Activated CD4-positive, alpha-beta T cell treated with anti-CD3 and anti-CD28 coated beads, Interleukin-2, amount 10 ng/mL, durations not matched to agents 7 days and 5 days (primary cell): ENCODE measurements at regions not wholly inside any gene's neighbourhood (a gene's known extent, or its start where the extent isn't known, plus 50 kb on each side); places are given as distances from the start of the nearest gene placed in this dataset.

Source experiments
- CTCF ChIA-PET: fragments of 350-600 bp; sonication (Branson Sonifier 250); formaldehyde crosslinking; loops from one replicate; lab custom pipeline; 2021; ENCODE audit warnings: antibody characterized with exemption; lab: Charles Lee
- POLR2A ChIA-PET: fragments of 350-600 bp; sonication (Branson Sonifier 250); formaldehyde crosslinking; loops from one replicate; lab custom pipeline; 2021; ENCODE audit warnings: antibody characterized with exemption; lab: Charles Lee
- DNase-seq: peaks from one replicate; pipeline ENCODE4 v3.0.0-alpha.2; 2020
- H3K27ac Mint-ChIP-seq: one replicate; pipeline ENCODE4 v1.8.0; 2021; ENCODE audit warnings: mild to moderate bottlenecking, moderate library complexity, mixed read lengths
- H3K27me3 Mint-ChIP-seq: one replicate; pipeline ENCODE4 v1.8.0; 2021; ENCODE audit warnings: mixed read lengths
- H3K36me3 Mint-ChIP-seq: one replicate; pipeline ENCODE4 v1.8.0; 2021; ENCODE audit warnings: low read depth, mixed read lengths
- H3K4me1 Mint-ChIP-seq: one replicate; pipeline ENCODE4 v1.8.0; 2021; ENCODE audit warnings: mixed read lengths
- H3K4me3 Mint-ChIP-seq: one replicate; pipeline ENCODE4 v1.8.0; 2021; ENCODE audit warnings: mild to moderate bottlenecking, moderate library complexity, mixed read lengths
- H3K9me3 Mint-ChIP-seq: one replicate; pipeline ENCODE4 v1.8.0; 2021; ENCODE audit warnings: mixed read lengths

DNA sequence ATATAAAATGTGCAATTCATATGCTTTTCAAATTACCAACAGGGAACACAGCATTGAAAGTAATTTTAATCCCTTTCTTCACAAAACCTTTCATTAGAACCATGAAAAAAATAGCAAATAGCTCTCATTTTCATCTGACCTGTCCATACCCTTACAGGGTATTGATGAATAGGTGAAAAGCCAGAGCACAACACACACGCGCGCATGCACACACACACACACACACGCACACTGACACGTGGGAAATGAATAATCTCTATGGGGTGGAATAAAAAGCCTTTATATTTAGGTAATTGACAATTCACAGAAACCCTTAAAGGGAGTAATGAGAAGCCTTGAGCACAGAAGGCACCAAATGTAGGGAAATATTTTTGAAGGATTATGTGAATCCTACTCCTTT lies 76.2 kb upstream of the POU2AF2 start:
- DNase-seq, result no peak
- POLR2A ChIA-PET, result no interaction called here
- Mint-ChIP-seq H3K27me3 (peaks cover 2% of the 10 kb centered on the region), H3K27ac (no peak overlapping the region), H3K4me1 (no peaks in the 10 kb centered on the region), H3K4me3 (no peak overlapping the region), H3K9me3 (no peaks in the 10 kb centered on the region), H3K36me3 (no peaks in the 10 kb centered on the region)
- CTCF ChIA-PET, result no interaction called here

DNA sequence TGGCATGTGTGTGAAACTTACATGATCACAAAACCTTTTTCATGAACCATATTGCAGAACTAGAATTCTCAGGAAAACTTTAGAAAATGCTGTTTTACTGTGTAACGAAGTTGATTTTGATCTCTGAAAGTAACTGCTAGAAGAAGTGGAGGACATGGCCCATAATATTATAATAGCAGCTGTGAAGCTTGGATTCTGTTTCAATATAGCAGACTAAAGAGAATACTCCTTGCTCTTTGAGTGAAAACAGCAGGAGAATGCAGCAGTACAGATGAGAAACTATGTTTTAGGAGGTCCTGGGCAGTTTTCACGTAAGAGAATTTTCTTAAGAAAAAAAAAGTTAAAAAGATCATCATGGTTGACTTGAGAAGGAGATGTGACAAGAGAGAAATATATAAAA lies 76.7 kb upstream of the POU2AF2 start:
- ChIA-PET POLR2A (no interaction called here), CTCF (no interaction called here)
- H3K27ac Mint-ChIP-seq, result no peak overlapping the region
- no peaks in the 10 kb centered on the region for H3K36me3 Mint-ChIP-seq
- no peak overlapping the region for H3K4me3 Mint-ChIP-seq
- H3K9me3 Mint-ChIP-seq, result no peaks in the 10 kb centered on the region
- DNase-seq, result no peak
- H3K4me1 Mint-ChIP-seq, result no peaks in the 10 kb centered on the region
- peaks cover 2% of the 10 kb centered on the region for H3K27me3 Mint-ChIP-seq

DNA sequence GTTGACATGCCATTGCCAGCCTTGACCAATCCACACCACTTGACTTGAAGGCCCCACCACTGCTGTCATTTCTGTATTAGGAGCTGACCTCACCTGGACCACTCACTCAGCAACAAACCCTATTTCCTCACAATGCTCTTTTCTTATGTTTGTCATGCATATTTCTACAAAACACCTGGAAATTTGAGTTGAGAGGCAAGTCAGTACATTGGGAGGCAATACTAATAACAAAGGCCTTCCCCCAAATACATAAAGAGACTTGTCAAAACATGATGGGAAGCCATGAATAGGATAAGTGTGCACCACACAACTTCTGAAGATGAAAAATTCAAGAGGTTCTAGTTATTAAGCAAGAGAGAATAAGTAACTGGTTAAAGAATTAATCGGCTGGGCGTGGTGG lies 77.9 kb upstream of the POU2AF2 start:
- H3K36me3 Mint-ChIP-seq, result no peaks in the 10 kb centered on the region
- H3K4me1 Mint-ChIP-seq, result no peaks in the 10 kb centered on the region
- DNase-seq, result no peak
- H3K27me3 Mint-ChIP-seq, result peaks cover 2% of the 10 kb centered on the region
- no peak overlapping the region for H3K27ac Mint-ChIP-seq
- H3K4me3 Mint-ChIP-seq, result no peak overlapping the region
- no peaks in the 10 kb centered on the region for H3K9me3 Mint-ChIP-seq
- CTCF ChIA-PET, result no interaction called here
- POLR2A ChIA-PET, result no interaction called here

DNA sequence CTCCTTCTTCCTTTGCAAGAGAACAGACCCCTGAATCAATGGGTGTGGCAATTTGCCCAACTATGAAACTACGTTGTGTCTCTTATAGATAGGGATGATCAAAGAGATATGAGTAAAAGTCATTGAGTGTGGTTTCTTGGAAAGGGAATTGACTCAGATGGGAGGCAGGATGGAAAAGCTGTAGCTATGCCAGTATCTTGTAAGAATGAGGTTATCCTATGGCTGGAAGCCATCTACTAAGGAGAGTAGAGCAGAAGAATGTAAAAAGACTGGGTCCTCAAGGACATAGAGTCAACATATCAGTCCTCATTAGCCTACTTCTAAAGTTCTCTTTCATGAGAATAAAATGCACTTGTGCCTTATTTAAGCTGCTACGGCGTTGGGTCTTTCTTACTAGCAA lies 78.9 kb upstream of the POU2AF2 start:
- Mint-ChIP-seq H3K9me3 (no peaks in the 10 kb centered on the region), H3K27me3 (no peaks in the 10 kb centered on the region), H3K4me3 (no peak overlapping the region), H3K36me3 (no peaks in the 10 kb centered on the region), H3K27ac (no peak overlapping the region), H3K4me1 (no peaks in the 10 kb centered on the region)
- ChIA-PET POLR2A (no interaction called here), CTCF (no interaction called here)
- no peak for DNase-seq

DNA sequence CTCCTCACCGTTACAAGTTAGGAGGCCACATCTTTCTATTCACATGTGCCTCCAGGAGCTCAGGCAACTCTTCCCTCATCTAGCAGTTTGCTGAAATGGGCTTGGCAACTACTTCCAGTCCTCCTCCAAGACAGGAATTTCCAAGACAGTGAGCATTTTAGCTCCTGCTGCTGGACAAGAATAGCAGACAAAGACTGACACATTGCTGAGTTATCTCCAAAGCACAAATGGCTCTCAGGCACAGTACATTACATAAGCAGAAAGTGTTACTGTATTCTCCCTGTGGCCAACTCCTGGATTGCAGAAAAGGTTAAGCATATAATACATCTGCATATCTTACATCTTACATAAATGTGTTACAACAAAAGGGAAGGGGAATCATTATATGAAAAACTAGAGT lies 83.2 kb upstream of the POU2AF2 start:
- Mint-ChIP-seq H3K4me1 (no peaks in the 10 kb centered on the region), H3K36me3 (no peaks in the 10 kb centered on the region), H3K27me3 (no peaks in the 10 kb centered on the region), H3K9me3 (no peaks in the 10 kb centered on the region), H3K27ac (no peak overlapping the region), H3K4me3 (no peak overlapping the region)
- ChIA-PET POLR2A (no interaction called here), CTCF (no interaction called here)
- no peak for DNase-seq

DNA sequence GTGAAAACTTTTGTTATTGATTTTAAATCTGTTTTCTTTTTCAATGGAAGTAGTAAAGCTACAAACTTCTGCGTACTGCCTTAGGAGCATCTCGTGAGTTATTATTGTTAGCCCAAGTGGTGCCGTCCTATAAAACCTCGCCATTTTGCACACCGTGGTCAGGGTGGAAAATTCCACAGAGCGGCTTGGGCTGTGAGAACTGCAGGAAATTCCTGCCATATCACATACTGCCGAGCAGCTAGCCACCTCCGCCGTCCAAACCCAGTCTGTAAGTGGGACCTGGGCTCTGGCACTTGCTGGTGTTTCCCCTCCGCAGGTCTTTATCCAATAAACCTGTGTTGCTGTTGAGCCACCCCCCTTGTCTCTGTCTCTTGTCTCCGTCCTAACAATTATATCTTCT lies 88.0 kb upstream of the POU2AF2 start:
- H3K9me3 Mint-ChIP-seq, result no peaks in the 10 kb centered on the region
- no peaks in the 10 kb centered on the region for H3K36me3 Mint-ChIP-seq
- no peak overlapping the region for H3K4me3 Mint-ChIP-seq
- POLR2A ChIA-PET, result no interaction called here
- no peak for DNase-seq
- H3K27me3 Mint-ChIP-seq, result peaks cover 3% of the 10 kb centered on the region
- CTCF ChIA-PET, result no interaction called here
- H3K27ac Mint-ChIP-seq, result no peak overlapping the region
- no peaks in the 10 kb centered on the region for H3K4me1 Mint-ChIP-seq

DNA sequence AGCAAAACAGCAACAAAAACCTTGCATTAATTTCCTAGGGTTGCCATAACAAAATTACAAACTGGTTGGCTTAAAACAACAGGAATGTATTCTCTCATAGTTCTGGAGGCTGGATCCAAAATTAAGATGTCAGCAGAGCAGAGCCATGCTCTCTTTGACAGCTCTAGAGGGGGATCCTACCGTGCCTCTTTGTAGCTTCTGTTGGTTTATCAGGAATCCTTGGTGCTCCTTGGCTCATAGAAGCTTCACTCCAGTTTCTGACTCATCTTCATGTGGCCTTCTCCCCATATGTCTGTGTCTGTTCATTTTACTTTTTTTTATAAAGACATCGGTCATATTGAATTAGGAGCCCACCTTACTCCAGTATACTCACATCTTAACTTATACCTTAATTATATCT lies 90.5 kb upstream of the POU2AF2 start:
- ChIA-PET POLR2A (no interaction called here), CTCF (no interaction called here)
- H3K36me3 Mint-ChIP-seq, result no peaks in the 10 kb centered on the region
- no peak overlapping the region for H3K27ac Mint-ChIP-seq
- H3K4me3 Mint-ChIP-seq, result no peak overlapping the region
- DNase-seq, result no peak
- H3K27me3 Mint-ChIP-seq, result peaks cover 7% of the 10 kb centered on the region
- H3K9me3 Mint-ChIP-seq, result no peaks in the 10 kb centered on the region
- no peaks in the 10 kb centered on the region for H3K4me1 Mint-ChIP-seq

DNA sequence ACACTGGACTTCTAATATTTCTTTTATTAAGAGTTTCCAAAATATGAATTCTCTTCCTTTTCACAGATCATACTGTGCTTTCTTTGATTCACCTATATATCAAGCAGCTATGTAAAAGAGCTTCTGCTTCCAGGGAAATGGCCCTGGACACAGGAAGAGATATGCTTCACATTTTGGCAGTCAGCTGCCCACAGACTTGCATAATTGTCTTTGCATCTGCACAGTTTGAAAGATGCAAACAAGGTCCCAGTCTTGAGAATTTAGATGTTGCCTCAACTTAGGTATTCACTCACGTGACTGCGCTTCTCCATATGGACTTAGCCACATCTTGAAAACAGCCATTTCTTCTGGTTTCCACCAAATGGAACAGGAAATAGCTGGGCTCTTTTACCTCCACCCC lies 92.3 kb upstream of the POU2AF2 start:
- H3K27ac Mint-ChIP-seq, result no peak overlapping the region
- ChIA-PET CTCF (no interaction called here), POLR2A (no interaction called here)
- no peaks in the 10 kb centered on the region for H3K9me3 Mint-ChIP-seq
- no peaks in the 10 kb centered on the region for H3K4me1 Mint-ChIP-seq
- no peak overlapping the region for H3K4me3 Mint-ChIP-seq
- no peak for DNase-seq
- no peaks in the 10 kb centered on the region for H3K36me3 Mint-ChIP-seq
- peaks cover 7% of the 10 kb centered on the region for H3K27me3 Mint-ChIP-seq

DNA sequence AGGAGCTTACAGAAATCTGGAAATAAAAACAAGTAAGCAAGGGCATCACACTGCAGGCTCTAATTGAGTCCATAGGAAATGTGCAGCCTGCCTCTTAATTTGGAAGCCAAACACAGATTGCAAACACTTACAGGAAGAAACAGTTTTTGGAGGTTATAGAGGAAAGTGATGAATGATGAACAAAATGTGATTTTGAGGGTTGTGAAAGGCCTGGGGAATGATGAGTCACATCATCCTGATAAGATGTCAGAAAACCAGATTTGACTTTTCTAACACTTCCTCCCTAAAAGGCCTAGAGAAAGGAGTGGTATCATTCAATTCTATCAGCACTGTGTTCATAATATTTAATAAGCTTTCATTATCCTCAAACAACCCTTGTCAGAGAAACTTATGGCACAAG lies 96.6 kb upstream of the POU2AF2 start:
- ChIA-PET CTCF (interaction anchor here (1.1 kb wide), 1 partner anchor 27 kb away, joined by 3 read pairs; no protein-coding TSS in a partner anchor), POLR2A (no interaction called here)
- H3K9me3 Mint-ChIP-seq, result no peaks in the 10 kb centered on the region
- no peaks in the 10 kb centered on the region for H3K4me1 Mint-ChIP-seq
- H3K4me3 Mint-ChIP-seq, result no peak overlapping the region
- no peak for DNase-seq
- H3K27ac Mint-ChIP-seq, result no peak overlapping the region
- no peaks in the 10 kb centered on the region for H3K36me3 Mint-ChIP-seq
- H3K27me3 Mint-ChIP-seq, result peaks cover 6% of the 10 kb centered on the region

DNA sequence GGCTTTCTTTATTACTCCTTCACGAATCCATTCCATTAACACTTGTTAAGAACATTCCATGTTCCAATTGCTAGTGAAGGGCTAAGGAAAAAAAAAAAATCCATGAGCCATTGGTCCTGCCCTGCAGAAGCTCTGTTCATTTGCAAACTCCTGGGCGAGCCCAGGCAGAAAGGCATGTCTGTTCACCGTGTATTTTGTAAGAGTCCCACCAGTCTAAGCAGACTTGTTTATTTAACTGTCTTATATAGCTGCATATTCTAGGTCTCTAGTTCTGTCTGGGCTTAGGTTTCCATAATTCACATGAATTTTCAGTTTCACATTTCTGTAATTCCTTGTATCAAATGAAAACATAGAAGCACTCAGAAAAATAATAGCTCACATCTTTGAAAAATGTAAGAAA lies 97.4 kb upstream of the POU2AF2 start:
- H3K27ac Mint-ChIP-seq, result no peak overlapping the region
- ChIA-PET CTCF (interaction anchor here (1.1 kb wide), 1 partner anchor 26 kb away, joined by 3 read pairs; no protein-coding TSS in a partner anchor), POLR2A (no interaction called here)
- H3K36me3 Mint-ChIP-seq, result no peaks in the 10 kb centered on the region
- no peaks in the 10 kb centered on the region for H3K4me1 Mint-ChIP-seq
- peaks cover 6% of the 10 kb centered on the region for H3K27me3 Mint-ChIP-seq
- no peak for DNase-seq
- H3K9me3 Mint-ChIP-seq, result no peaks in the 10 kb centered on the region
- H3K4me3 Mint-ChIP-seq, result no peak overlapping the region

DNA sequence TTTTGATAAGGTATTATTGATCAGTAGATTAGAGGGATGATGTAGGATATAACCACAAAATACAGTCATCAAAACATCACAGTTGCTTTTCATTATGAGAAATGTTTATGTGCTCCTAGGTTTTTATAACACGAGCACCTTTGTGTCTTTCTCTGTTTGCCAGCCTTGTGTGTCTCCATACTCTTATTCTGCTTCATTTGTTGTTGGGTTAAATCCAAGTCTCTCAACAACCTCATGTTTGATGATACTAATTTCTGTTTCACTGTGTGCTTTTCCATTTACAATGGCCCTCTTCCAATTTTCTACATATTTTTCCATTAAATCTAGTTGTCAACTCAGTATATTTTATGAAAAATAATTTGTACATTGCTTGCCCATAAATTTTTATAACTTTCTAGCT lies 107.7 kb upstream of the POU2AF2 start:
- CTCF ChIA-PET, result no interaction called here
- POLR2A ChIA-PET, result no interaction called here
- H3K27ac Mint-ChIP-seq, result no peak overlapping the region
- H3K4me1 Mint-ChIP-seq, result no peaks in the 10 kb centered on the region
- no peaks in the 10 kb centered on the region for H3K9me3 Mint-ChIP-seq
- no peak overlapping the region for H3K4me3 Mint-ChIP-seq
- no peak for DNase-seq
- H3K27me3 Mint-ChIP-seq, result peaks cover 14% of the 10 kb centered on the region
- no peaks in the 10 kb centered on the region for H3K36me3 Mint-ChIP-seq

DNA sequence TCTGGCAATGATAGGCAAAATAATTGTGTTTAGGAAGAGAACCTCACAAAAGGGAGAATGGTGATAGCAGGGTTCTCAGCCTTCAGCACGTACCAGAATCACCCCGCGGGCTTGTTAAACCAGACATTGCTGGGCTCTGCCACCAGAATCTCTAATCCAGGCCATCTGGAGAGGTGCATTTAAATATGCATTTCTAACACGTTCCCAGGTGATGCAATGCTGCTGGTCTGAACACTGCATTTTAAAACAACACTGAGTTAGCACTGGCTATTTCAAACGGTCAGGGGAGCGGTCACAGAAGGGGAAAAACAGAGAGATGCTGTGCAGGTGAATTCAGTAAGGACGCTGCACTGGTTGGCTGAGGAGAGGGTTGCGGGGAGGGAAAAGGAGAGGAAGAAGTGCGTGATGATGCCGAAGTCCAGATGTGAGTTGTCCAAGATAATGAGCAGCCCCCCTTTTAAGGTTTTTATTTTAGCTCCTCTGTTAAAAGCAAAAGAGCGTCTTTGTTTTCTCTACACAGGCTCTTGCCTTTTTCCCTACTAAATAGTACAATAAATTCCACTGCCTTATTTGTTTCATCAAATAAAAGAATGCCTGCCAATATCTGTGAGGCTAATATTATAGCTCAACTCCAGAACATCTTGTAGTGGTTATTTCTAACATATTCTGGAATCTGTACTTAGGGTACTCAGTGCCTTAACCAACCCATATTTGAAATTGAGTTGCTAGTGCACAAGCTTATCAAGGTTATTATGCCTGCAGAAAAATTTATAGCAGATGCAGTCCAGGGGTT lies 109.6 kb upstream of the POU2AF2 start:
- no peaks in the 10 kb centered on the region for H3K4me1 Mint-ChIP-seq
- no peak overlapping the region for H3K27ac Mint-ChIP-seq
- H3K9me3 Mint-ChIP-seq, result no peaks in the 10 kb centered on the region
- DNase-seq, result no peak
- no peaks in the 10 kb centered on the region for H3K36me3 Mint-ChIP-seq
- no peak overlapping the region for H3K4me3 Mint-ChIP-seq
- CTCF ChIA-PET, result no interaction called here
- H3K27me3 Mint-ChIP-seq, result peaks cover 10% of the 10 kb centered on the region
- POLR2A ChIA-PET, result no interaction called here

DNA sequence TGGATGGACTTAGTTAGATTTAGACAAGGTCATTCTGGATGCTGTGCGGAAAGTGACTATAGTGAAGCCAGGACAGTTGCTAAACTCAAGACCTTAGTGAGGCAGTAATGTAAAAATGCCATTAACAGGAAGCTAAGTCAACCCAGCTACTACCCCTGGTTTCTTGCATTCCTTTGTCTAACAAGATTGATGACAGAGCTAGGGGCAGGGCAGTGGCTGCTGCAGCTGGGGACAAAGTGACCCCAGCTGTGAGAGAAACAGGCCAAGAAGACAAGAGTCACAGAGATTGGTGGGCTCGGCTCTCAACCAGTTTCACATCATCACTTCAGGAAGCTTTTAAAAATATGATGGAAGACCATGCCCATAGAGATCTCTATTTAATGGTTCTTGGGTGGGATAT lies 110.4 kb upstream of the POU2AF2 start:
- peaks cover 6% of the 10 kb centered on the region for H3K27me3 Mint-ChIP-seq
- H3K36me3 Mint-ChIP-seq, result no peaks in the 10 kb centered on the region
- no peak overlapping the region for H3K4me3 Mint-ChIP-seq
- ChIA-PET CTCF (no interaction called here), POLR2A (no interaction called here)
- no peak overlapping the region for H3K27ac Mint-ChIP-seq
- DNase-seq, result no peak
- H3K4me1 Mint-ChIP-seq, result no peaks in the 10 kb centered on the region
- no peaks in the 10 kb centered on the region for H3K9me3 Mint-ChIP-seq
